NCI-H1436 treated with DMSO at 0.1 percent for 48 hours (cell line): ENCODE measurements at regions not wholly inside any gene's neighbourhood (a gene's known extent, or its start where the extent isn't known, plus 50 kb on each side); places are given as distances from the start of the nearest gene placed in this dataset.
"Not testable (repeated sequence)": the region's sequence is repeated elsewhere in the genome, so short reads cannot be mapped to it uniquely, and the experiment has no call there.

ENCODE experiments used
- DNase-seq: peaks from one replicate; lab custom pipeline; 2025; lab: John Stamatoyannopoulos, UW

GRCh38 chr10:117601716-117602115, 59.2 kb downstream of the EMX2 start:
- no peak for DNase-seq

GRCh38 chr10:117603081-117603480, 60.5 kb downstream of the EMX2 start:
- DNase-seq: no peak

- no peak for DNase-seq
These were observed 61.2 kb downstream of the EMX2 start for GRCh38 chr10:117603726-117604125.

DNA sequence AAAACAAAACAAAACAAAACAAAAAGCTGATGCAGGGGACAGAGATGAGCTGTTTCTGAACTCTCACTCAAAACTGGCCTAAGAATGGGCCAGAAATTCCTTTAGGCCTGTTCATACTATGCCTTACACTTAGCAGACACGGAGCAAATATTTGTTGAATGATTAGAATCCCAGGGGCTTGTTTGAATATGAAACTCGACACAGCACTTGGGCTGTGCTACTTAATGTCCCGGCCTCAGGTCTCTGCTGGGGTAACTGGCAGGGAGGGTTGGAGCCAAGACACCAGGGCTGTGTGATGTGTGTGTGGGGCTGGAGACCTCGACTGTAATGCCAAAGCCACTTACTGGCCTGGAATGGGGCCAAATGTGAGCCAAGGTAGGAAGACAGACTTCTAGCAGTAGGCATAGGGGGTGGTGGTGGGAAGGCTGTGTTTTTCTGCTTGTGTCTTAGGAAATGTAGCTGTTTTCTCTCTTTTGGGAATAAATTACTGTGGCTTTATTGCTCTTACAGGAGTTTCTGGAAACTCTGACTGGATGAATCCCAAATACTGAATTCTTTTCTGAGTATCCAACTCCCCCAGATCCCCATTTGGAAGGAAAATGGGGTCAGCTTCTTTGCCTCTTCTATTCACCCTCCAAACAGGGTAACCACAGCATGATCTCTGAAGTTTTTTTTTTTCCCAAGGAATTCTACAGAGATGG, 66.7 kb downstream of the EMX2 start:
- no peak for DNase-seq

- no peak for DNase-seq
These were observed 67.2 kb downstream of the EMX2 start for GRCh38 chr10:117609796-117610170.

GRCh38 chr10:117610321-117610720, 67.8 kb downstream of the EMX2 start:
- no peak for DNase-seq

DNA sequence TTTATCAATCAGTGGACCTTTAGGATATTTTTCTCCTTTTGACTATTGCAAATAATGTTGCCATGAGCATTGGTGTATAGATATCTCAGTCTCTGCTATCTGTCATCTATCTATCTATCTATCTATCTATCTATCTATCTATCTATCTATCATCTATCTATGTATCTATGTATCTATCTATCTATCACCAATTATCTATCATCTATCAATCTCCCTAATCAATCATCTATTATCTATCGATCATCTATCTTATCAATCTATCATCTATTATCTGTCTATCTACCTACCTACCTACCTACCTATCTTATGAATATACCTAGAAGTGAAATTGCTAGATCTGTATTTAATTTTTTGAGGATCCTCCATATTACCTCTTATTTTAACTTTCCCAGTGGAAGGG, 69.6 kb downstream of the EMX2 start:
- DNase-seq: no peak

GRCh38 chr10:117615649-117616048, 73.1 kb downstream of the EMX2 start:
- no peak for DNase-seq

- DNase-seq: no peak
These were observed 73.6 kb downstream of the EMX2 start for GRCh38 chr10:117616179-117616578.

GRCh38 chr10:117617086-117617485, 74.5 kb downstream of the EMX2 start:
- no peak for DNase-seq

- DNase-seq: no peak
These were observed 75.1 kb downstream of the EMX2 start for GRCh38 chr10:117617659-117618058.

DNA sequence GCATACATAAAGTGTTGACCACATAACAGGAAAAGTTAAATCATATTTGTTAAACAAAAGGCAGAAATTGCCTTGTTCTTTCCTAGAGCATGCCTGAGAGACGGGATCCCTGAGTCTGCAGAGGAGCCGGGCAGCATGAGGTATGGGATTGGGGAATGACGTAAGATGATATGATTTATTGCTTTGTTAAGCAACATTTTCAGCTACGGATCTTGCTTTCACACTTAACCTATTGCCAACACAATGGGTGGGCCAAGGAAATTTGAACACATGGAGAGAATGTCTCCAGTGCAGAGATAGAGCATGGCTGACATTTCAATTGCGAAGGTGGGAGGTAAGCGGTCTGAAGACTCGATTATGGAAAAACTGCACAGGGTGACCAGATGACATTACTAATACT, 76.7 kb downstream of the EMX2 start:
- no peak for DNase-seq

DNA sequence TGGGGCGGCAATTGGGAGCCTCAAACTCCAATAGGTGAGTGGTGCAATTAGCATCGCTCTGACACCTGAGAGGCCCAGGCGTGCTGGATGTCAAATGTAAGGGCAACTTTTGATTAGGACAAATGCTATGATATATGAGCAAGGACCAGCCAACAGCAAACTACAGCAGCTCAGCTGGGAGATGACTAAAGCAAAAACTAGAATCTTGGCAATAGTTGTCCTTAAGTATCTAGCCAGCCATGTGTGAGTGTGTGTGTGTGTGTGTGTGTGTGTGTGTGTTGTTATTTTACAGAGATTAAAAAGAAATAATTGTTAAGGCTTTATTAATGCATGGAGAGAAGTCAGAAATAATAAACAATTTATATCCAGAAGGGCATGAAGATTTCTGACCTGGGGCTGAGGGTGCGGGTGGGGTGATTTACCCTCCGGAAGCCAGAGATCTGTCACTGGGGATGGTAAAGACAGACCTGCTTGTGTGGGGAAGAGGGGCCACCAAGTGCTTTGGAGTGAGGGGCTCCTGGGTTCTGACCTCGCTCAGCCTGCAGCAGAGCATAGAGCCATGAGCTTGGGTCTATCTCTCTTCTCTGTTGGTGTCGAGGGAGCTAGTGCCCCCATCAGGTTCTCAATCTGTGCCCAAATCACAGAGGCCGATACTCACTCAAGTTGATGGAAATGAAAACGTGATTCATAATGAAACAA, 77.3 kb downstream of the EMX2 start:
- DNase-seq: no peak

GRCh38 chr10:117621196-117621595, 78.7 kb downstream of the EMX2 start:
- DNase-seq: no peak

- no peak for DNase-seq
These were observed 79.4 kb downstream of the EMX2 start for GRCh38 chr10:117621795-117622420.

GRCh38 chr10:117622471-117623184, 80.1 kb downstream of the EMX2 start:
- no peak for DNase-seq

DNA sequence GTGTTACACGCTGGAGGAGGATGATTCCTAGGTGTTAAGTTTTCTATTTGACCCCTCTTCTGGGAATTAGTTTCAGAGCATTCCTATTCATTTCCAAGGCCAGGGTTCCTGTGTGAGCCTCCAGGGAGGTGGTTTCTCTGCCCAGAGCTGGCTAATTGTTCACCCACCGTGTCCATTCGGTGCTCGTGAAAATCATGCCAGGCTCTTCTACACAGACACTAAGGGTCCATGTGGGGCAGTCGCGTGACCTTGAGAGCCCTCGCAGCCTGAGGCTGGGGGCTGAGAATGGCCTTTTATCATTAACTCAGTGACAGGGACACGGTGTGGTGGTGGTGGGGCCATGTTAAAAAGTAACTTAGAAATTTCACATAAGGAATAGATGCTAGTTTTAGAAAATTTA, 83.7 kb downstream of the EMX2 start:
- no peak for DNase-seq

DNA sequence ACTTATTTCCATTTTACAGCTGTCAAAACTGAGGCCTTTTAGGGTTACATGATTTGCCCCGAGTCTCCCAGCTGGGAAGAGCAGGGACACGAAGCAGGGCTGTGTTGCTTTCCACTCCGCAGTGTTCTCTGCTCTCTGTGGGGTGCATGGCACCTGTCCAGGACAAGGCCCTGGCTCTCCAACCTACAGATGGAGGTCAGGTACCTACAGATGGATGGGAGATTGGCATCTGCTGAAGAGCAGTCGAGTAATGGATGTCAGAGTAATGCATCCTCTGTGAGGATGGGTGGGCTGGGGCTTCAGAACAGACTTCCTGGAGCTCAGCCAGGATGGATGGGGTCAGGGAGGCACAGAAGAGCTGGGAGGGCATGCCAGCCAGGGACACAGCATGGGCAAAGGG, 85.0 kb downstream of the EMX2 start:
- DNase-seq: no peak

DNA sequence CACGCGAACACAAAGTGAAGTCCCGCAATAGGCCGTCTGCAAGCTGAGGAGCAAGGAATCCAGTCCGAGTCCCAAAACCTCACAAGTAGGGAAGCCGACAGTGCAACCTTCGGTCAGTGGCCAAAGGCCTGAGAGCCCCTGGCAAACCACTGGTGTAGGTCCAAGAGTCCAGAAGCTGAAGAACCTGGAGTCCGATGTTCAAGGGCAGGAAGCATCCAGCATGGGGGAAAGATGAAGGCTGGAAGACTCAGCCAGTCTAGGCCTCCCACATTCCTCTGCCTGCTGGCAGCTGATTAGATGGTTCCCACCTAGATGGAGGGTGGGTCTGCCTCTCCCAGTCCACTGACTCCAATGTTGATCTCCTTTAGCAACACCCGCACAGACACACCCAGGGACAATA, 87.2 kb downstream of the EMX2 start:
- DNase-seq: not testable (repeated sequence)

- no peak for DNase-seq
These were observed 89.0 kb downstream of the EMX2 start for GRCh38 chr10:117631276-117632145.

- no peak for DNase-seq
These were observed 89.9 kb downstream of the EMX2 start for GRCh38 chr10:117632406-117632805.

GRCh38 chr10:117635826-117636225, 93.3 kb downstream of the EMX2 start:
- no peak for DNase-seq
